ENCODE measurements at regions not wholly inside any gene's neighbourhood (a gene's known extent, or its start where the extent isn't known, plus 50 kb on each side); places are given as distances from the start of the nearest gene placed in this dataset.
"Not testable (repeated sequence)": the region's sequence is repeated elsewhere in the genome, so short reads cannot be mapped to it uniquely, and the experiment has no call there.

DNA sequence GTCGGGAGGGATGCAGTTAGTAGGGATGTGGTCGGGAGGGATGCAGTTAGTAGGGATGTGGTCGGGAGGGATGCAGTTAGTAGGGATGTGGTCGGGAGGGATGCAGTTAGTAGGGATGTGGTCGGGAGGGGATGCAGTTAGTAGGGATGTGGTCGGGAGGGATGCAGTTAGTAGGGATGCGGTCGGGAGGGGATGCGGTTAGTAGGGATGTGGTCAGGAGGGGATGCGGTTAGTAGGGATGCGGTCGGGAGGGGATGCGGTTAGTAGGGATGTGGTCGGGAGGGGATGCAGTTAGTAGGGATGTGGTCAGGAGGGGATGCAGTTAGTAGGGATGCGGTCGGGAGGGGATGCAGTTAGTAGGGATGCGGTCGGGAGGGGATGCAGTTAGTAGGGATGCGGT lies 96.2 kb downstream of the BDH1 start:
- DNase-seq (ENCODE audit: low read depth in 2 of 3, low spot score in 1 of 3), result peak in 1 of 3 donors; percentile 24

DNA sequence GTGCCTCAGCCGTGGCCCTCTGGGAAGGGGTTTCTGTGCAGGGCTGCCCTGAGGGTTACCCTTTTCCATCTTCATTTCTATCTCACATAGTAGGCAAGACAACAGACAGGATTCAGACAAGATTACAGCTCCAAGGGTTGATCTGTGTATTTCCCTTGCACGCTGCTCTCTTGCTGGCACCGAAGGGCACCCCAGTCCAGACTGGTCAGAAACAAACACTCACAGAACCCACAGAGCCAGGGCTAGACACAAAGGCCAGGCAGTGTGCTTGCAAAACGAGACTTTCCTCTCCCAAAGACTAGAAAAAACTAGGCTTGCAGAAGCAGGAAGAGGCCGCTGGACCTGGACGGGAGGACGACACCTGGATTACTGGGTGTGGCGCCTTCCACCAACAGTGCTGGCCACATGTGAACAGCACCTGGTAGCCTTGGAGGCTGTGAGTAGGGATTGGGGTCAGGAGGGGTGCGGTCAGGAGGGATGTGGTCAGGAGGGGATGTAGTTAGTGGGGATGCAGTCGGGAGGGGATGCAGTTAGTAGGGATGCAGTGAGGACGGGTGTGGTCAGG lies 96.8 kb downstream of the BDH1 start:
- no peak for DNase-seq (ENCODE audit: low read depth in 2 of 3, low spot score in 1 of 3)

- peak in 2 of 3 donors; percentile 9 to 30 for DNase-seq (ENCODE audit: low read depth in 2 of 3, low spot score in 1 of 3)
Observed at GRCh38 chr3:197458179-197458707, 97.5 kb downstream of the BDH1 start.

- peak; percentile 24 to 64 (median 36) for DNase-seq (ENCODE audit: low read depth in 2 of 3, low spot score in 1 of 3)
Observed at GRCh38 chr3:197456261-197457091, 99.3 kb downstream of the BDH1 start.

DNA sequence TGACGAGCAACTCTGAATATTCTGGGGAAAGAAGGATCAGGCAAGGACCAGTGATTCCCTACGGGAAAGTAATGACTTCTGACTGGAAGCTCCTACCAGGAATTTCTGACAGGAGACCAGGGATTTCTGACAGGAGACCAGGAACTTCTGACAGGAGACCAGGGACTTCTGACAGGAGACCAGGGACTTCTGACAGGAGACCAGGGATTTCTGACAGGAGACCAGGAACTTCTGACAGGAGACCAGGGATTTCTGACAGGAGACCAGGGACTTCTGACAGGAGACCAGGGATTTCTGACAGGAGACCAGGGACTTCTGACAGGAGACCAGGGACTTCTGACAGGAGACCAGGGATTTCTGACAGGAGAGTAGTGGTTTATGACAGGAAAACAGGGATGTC lies 100.9 kb downstream of the BDH1 start:
- not testable (repeated sequence) for DNase-seq (ENCODE audit: low read depth in 2 of 3, low spot score in 1 of 3)

DNA sequence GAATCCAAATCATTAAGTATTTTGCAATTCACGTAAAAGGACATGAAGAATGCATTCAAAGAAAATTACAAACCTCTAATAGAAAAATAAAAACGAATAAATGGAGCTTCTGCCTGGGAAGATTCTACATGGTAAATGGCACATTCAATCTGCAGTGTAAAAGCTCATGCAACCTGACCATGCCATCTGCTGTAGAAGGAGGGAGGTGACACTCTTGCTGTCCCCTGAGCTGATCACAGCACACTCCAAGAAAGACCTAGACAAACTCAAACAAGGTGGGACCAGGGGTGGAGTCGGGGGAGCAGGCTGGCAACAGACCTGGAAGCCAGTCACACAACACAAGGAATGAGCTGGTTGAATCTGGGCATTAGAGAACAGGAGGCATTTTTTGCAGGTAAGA lies 101.8 kb downstream of the BDH1 start:
- no peak for DNase-seq (ENCODE audit: low read depth in 2 of 3, low spot score in 1 of 3)

- DNase-seq (ENCODE audit: low read depth in 2 of 3, low spot score in 1 of 3), result no peak
Observed at GRCh38 chr3:197450810-197451209, 105.0 kb downstream of the BDH1 start.

DNA sequence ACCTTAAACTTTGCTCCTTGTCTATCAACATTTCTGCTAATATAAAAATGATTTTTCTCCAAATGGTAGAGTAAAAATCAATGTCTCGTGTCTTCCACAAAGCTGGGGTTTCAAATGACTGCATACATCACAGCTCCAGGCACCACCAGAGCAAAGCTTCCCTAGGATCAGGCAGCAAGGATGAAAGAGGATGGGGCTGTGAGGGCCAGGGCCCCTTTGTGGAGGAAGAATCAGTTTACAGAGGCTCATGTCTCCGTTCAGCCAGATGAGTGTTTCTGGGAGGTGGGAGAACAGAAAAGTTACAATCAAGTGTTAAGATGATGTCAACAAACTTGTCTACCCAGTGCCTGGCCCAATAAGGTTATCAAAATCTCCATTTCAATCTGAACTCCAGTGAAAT lies 105.5 kb downstream of the BDH1 start:
- DNase-seq (ENCODE audit: low read depth in 2 of 3, low spot score in 1 of 3), result no peak

GRCh38 chr3:197449181-197449580 lies 106.6 kb downstream of the BDH1 start:
- not testable (repeated sequence) for DNase-seq (ENCODE audit: low read depth in 2 of 3, low spot score in 1 of 3)

- not testable (repeated sequence) for DNase-seq (ENCODE audit: low read depth in 2 of 3, low spot score in 1 of 3)
Observed at GRCh38 chr3:197447781-197448180, 108.0 kb downstream of the BDH1 start.

DNA sequence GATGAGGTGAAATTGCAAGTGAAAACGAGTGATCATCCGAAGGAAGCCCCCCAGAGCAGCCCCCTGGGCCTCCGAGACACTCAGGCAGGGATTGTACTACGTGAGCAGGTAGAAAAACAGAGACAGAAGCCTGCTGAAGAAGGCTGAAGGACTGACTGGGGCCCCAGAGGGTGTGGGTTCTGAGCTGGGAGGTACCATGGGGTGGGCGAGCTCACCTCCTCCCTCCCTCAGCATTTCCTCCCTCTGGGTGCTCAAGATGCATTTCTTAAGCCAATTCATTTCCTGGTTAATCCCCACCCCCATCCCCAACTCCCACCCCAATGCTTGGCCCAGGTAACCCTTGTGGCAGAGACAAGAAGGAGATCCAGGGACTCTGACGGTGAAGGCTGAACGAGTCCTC lies 108.7 kb downstream of the BDH1 start:
- DNase-seq (ENCODE audit: low read depth in 2 of 3, low spot score in 1 of 3), result no peak

DNA sequence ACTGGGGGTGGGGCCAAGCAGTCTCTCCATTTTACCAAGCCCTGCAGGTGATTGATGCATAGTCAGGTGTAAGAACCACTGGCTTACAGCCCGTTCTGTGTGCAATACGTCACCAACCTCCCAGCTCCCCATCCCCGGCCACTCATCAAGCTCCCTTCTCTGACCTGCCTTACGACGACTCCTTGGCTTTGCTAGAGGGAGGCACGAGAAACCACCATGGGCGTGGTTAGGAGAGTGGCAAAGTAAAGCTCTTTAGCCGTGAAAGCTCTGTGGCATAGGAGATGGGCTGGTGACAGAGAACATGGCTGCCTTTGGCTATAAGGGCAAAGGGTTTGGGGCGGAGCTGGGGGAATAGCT lies 109.1 kb downstream of the BDH1 start:
- no peak for DNase-seq (ENCODE audit: low read depth in 2 of 3, low spot score in 1 of 3)

- DNase-seq (ENCODE audit: low read depth in 2 of 3, low spot score in 1 of 3), result no peak
Observed at GRCh38 chr3:197445896-197446699, 109.7 kb downstream of the BDH1 start.

DNA sequence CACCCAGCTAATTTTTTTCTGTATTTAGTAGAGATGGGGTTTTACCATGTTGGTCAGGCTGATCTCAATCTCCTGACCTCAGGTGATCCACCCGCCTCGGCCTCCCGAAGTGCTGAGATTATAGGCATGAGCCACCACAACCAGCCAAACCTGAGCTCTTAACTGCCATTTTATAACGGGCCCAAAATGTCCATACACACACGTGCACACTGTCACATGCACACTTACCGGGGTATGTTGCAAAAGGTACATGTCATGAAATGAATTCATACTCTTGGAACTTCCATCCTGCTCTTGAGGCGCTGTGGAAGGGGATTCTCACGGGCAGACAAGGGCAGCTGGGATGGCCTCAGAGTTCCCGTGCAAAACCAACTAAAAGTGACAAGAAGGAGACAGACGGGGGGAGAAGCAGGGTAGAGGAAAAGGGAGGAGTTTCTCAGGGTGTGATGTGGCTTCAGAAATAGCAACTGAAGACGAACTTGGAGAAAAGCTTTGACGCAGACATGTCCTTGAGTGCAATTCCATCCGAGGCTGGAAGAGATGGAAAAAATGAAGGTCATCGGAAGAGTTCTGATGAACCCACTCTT lies 110.9 kb downstream of the BDH1 start:
- no peak for DNase-seq (ENCODE audit: low read depth in 2 of 3, low spot score in 1 of 3)

- DNase-seq (ENCODE audit: low read depth in 2 of 3, low spot score in 1 of 3), result no peak
Observed at GRCh38 chr3:197443506-197443905, 112.3 kb downstream of the BDH1 start.

DNA sequence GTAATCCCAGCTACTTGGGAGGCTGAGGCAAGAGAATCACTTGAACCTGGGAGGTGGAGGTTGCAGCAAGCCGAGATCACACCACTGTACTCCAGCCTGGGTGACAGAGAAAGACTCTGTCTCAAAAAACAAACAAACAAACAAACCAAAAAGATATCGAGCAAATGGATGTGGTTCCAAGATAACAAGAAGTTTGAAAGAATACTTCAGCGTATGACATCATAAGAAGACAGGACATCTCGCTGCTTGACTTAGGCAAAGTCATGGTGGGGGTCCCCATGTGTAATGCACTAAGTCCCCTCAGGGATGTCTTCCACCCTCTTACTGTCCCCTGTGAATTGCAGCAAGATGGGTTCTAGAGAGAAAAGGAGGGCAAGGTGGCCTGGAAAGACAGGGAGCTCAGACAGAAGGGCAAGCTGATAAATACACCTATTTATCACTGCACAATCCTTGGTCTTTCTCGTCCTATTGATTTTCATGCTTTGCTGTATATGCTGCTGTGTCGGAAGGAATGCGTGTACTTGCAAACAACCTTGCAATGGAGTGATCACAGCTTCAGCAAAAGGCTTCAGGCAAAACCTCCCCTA lies 115.0 kb downstream of the BDH1 start:
- DNase-seq (ENCODE audit: low read depth in 2 of 3, low spot score in 1 of 3), result no peak

DNA sequence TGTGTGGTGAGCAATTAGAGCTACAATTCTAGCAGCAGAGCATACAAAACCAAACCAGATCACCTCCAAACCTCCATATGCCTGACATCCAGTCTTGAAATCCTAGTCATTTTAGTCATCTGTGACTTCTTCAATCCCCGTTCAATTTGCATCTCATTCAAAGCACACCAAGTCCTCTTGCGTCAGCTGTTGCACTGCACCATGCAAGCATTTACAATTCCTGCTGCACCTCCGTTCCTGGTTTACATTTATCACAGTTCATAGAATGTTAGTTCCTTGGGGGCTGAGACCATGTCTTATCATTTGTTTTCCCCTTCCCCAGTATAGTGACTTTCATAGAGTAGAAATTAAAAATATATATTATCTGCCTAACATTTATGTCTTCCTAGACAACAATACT lies 116.9 kb downstream of the BDH1 start:
- no peak for DNase-seq (ENCODE audit: low read depth in 2 of 3, low spot score in 1 of 3)

DNA sequence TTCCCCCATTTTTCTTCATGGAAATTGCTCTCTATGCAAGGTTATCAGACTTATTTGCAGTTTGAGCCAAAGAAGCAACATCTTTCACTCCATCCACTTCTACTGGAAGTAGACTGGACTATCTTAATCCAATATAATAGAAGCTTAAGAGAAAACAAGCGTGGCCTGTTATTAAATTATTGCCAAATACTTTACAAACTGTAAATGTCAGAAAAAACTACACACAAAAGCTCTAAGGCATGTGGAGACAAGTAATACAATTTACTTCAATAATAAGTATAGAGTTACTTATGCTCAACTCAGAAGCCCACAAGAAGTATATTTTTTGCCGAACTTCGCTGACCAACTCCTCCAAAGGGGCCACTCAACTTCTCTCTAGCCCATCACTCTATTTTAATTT lies 120.3 kb downstream of the BDH1 start:
- no peak for DNase-seq (ENCODE audit: low read depth in 2 of 3, low spot score in 1 of 3)

DNA sequence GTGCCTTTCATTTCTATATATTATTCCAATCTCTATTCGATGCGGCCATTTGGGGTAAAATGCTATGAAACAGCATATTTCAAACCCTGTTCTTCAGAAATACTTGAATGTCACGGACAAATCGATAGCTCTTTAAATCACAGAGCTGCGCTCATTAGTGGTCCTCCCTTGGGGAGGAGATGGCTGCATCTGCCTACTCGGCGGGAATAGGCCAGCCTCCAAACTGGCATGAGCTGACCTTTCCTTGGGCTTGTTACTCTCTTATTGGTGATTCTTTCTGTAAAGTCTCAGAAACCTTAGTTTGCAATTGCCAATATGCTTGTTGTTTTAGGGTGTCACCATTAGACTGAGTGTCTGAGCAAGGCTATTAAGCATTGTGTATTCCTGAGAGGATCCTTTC lies 120.9 kb downstream of the BDH1 start:
- DNase-seq (ENCODE audit: low read depth in 2 of 3, low spot score in 1 of 3), result no peak

DNA sequence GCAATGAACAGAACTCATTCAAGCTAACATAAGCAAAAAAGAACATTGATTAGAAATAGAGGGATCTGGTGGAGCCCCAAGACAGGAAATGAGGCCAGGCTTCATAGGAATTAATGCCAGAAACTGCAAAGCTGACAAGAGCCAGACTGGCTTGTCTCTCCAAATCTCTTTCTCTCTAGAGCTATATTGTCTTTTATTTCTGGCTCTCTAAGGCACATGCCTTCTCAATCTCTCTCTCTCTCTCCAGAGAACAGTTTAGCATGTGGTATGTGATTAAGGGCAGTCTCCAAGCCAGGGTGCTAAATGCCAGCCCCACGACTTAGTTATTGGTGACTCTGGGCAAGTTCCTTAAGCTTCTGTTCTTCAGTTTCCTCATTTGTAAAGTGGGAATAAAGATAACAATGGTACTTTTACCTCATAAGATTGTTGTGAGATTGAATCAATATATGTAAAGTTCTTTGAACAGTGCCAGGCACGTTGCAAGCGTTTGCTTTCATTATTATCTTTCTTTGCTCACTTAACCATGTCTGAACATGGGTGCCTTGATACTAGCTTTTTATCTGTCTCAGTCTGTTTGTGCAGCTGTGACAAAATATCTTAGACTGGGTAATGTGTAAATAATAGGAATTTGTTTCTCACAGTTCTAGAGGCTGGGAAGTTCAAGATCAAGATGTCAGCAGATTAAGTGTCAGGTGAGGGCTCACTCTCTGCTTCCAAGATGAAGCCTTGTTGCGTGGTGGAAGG lies 123.2 kb downstream of the BDH1 start:
- no peak for DNase-seq (ENCODE audit: low read depth in 2 of 3, low spot score in 1 of 3)

Measured in stimulated activated CD4-positive, alpha-beta T cell treated with anti-CD3 and anti-CD28 coated beads, Interleukin-12 subunit alpha, Interleukin-12 subunit beta, amount 100 ng/mL, for 48 hours (primary cell).